Endothelial cell of umbilical vein (primary cell): ENCODE measurements at regions not wholly inside any gene's neighbourhood (a gene's known extent, or its start where the extent isn't known, plus 50 kb on each side); places are given as distances from the start of the nearest gene placed in this dataset.

Source experiments
- BruUV-seq: library from RNA; stranded (reverse); fragments of 400-500 nt; replicated peaks from 2 replicates; lab custom pipeline; 2021; lab: Mats Ljungman, UMichigan
- CTCF ChIA-PET: fragments of 300-600, 350-600 bp; sonication (Branson Sonifier 250); formaldehyde crosslinking; loops from one replicate; lab custom pipeline; 2021; ENCODE audit warnings: antibody characterized with exemption, inconsistent platforms; lab: Charles Lee
- POLR2A ChIA-PET: fragments of 300-600, 350-600 bp; sonication (Branson Sonifier 250); formaldehyde crosslinking; loops from one replicate; lab custom pipeline; 2021; ENCODE audit warnings: antibody characterized with exemption, inconsistent platforms; lab: Charles Lee
- DNase-seq: peaks from one replicate; pipeline ENCODE4 v3.0.0-alpha.2; 2011; ENCODE audit warnings: low read depth, low spot score
- FAIRE-seq: peaks from 2 replicates; lab custom pipeline; 2011; peaks lifted over from hg19 to GRCh38; lab: Jason Lieb, UNC
- H2AFZ ChIP-seq: 2 replicates; pipeline ENCODE4 v1.6.0; 2012; ENCODE audit warnings: low read depth, low read length, control low read depth, inconsistent platforms
- H3K27ac ChIP-seq: 2 replicates; pipeline ENCODE4 v1.5.1; 2011; ENCODE audit warnings: low read depth, mild to moderate bottlenecking, control low read depth, low read length, moderate library complexity; ENCODE audit not compliant: insufficient read depth
- H3K27me3 ChIP-seq, 2 experiments: 2 replicates each; pipeline versions ENCODE4 v1.6.0 to v1.6.1; 2011; ENCODE audit warnings: low read length in 2 of 2, mixed read lengths in 1 of 2; ENCODE audit not compliant: control insufficient read depth in 2 of 2, insufficient read depth in 2 of 2
- H3K36me3 ChIP-seq, 2 experiments: 2 replicates in 1 of 2; 3 replicates in 1 of 2; pipeline ENCODE4 v1.5.1; 2011; ENCODE audit warnings: low read length in 2 of 2, mild to moderate bottlenecking in 1 of 2, moderate library complexity in 1 of 2; ENCODE audit not compliant: control insufficient read depth in 2 of 2, insufficient read depth in 2 of 2; ENCODE audit errors: extremely low read depth in 1 of 2
- H3K4me1 ChIP-seq: 3 replicates; pipeline ENCODE4 v1.5.1; 2011; ENCODE audit warnings: mild to moderate bottlenecking, low read length; ENCODE audit not compliant: control insufficient read depth, insufficient read depth; ENCODE audit errors: extremely low read depth
- H3K4me2 ChIP-seq: 2 replicates; pipeline ENCODE4 v1.6.1; 2011; ENCODE audit warnings: low read length, control low read depth, mixed read lengths; ENCODE audit not compliant: insufficient read depth
- H3K4me3 ChIP-seq, 3 experiments: fragments of 200-600 bp in 1 of 3; sonication (generic), shearing (Covaris generic) in 1 of 3; replicated peaks in 1 of 3; 2 replicates each; pipeline ENCODE4 v1.5.1; 2011 to 2016; ENCODE audit warnings: control low read depth in 3 of 3, low read length in 3 of 3, mild to moderate bottlenecking in 2 of 3, inconsistent platforms in 1 of 3, low read depth in 1 of 3, moderate library complexity in 1 of 3; ENCODE audit not compliant: insufficient read depth in 1 of 3
- H3K79me2 ChIP-seq: 2 replicates; pipeline ENCODE4 v1.6.0; 2012; ENCODE audit warnings: low read length, inconsistent platforms; ENCODE audit not compliant: control insufficient read depth, insufficient read depth
- H3K9ac ChIP-seq: replicated peaks from 2 replicates; pipeline ENCODE3; 2011; ENCODE audit warnings: low read length, control low read depth; ENCODE audit not compliant: insufficient read depth; ENCODE audit errors: extremely low read depth
- H3K9me1 ChIP-seq: replicated peaks from 3 replicates; pipeline ENCODE4 v1.6.0; 2011; ENCODE audit warnings: mild to moderate bottlenecking, low read length; ENCODE audit not compliant: control insufficient read depth, insufficient read depth; ENCODE audit errors: extremely low read depth
- H3K9me3 ChIP-seq: replicated peaks from 2 replicates; pipeline ENCODE4 v1.5.1; 2012; ENCODE audit warnings: low read length, inconsistent platforms; ENCODE audit not compliant: control insufficient read depth, insufficient read depth
- H4K20me1 ChIP-seq: replicated peaks from 2 replicates; pipeline ENCODE3; 2011; ENCODE audit warnings: mild to moderate bottlenecking, low read length; ENCODE audit not compliant: control insufficient read depth, insufficient read depth; ENCODE audit errors: extremely low read depth
- EZH2 ChIP-seq: IDR thresholded peaks from 2 replicates; pipeline ENCODE4 v1.6.1; 2012; ENCODE audit warnings: borderline replicate concordance, low read depth, mild to moderate bottlenecking, moderate library complexity, low read length, inconsistent platforms; ENCODE audit not compliant: severe bottlenecking
- FOS ChIP-seq: IDR thresholded peaks from 2 replicates; pipeline ENCODE4 v1.6.1; 2011; ENCODE audit warnings: mild to moderate bottlenecking, low read length, moderate library complexity, borderline replicate concordance; ENCODE audit not compliant: insufficient read depth
- GATA2 ChIP-seq: IDR thresholded peaks from 2 replicates; pipeline ENCODE4 v1.7.0; 2011; ENCODE audit warnings: low read depth, mild to moderate bottlenecking, moderate library complexity, mixed read lengths, low read length; ENCODE audit not compliant: insufficient read length, insufficient read depth
- JUN ChIP-seq: IDR thresholded peaks from 2 replicates; pipeline ENCODE4 v1.6.1; 2011; ENCODE audit warnings: borderline replicate concordance, low read depth; ENCODE audit not compliant: insufficient read length, insufficient read depth
- MAX ChIP-seq: IDR thresholded peaks from 2 replicates; pipeline ENCODE4 v1.6.1; 2011; ENCODE audit not compliant: insufficient read depth, insufficient read length
- MYC ChIP-seq: IDR thresholded peaks from one replicate; pipeline ENCODE4 v1.6.1; 2011; ENCODE audit warnings: mild to moderate bottlenecking, low read depth, low read length
- POLR2A ChIP-seq: IDR thresholded peaks from 2 replicates; pipeline ENCODE4 v1.6.1; 2012; ENCODE audit warnings: low read depth, mild to moderate bottlenecking, control low read depth, low read length
- POLR2AphosphoS5 ChIP-seq: IDR thresholded peaks from 2 replicates; pipeline ENCODE4 v1.6.1; 2012; ENCODE audit warnings: low read depth, mild to moderate bottlenecking, control low read depth, low read length, moderate library complexity; ENCODE audit not compliant: insufficient read depth
- dilution Hi-C: fragments of 300-500 bp; cut with MboI; formaldehyde crosslinking; loops from one replicate; pipeline ENCODE4 v1.15.0; 2019; ENCODE audit warnings: low sequenced_read_pairs; ENCODE audit not compliant: extremely low pct_ligation_motif_present
- intact Hi-C: fragments of 100-400 bp; cut with micrococcal nuclease; formaldehyde crosslinking; loops from one replicate; pipeline ENCODE4 v1.10.0; 2022
- TF ChIP-seq, protein P1 (sequence below), 2 donors: IDR thresholded peaks; 1 replicate in 1 of 2; 2 replicates in 1 of 2; pipeline ENCODE4 v1.5.1; 2011; ENCODE audit warnings: low read length in 2 of 2, mild to moderate bottlenecking in 2 of 2, moderate library complexity in 2 of 2, control low read depth in 1 of 2, inconsistent platforms in 1 of 2, low read depth in 1 of 2; ENCODE audit not compliant: insufficient read depth in 1 of 2; ENCODE audit errors: extremely low read depth in 1 of 2

GRCh38 chr14:48914921-48915320, 671.3 kb downstream of the RPS29 start:
- no peaks in the 10 kb centered on the region for H3K9me1 ChIP-seq
- no peak overlapping the region for H3K4me3 ChIP-seq
- ChIA-PET POLR2A (no interaction called here), CTCF (no interaction called here)
- H3K79me2 ChIP-seq: no peaks in the 10 kb centered on the region
- BruUV-seq: no TSS peak
- DNase-seq: no peak
- no peaks in the 10 kb centered on the region for H3K4me1 ChIP-seq
- TF ChIP-seq JUN (no peak), MYC (no peak), FOS (no peak), MAX (no peak), EZH2 (no peak), GATA2 (no peak), POLR2AphosphoS5 (no peak), POLR2A (no peak)
- TF ChIP-seq, protein P1, sequence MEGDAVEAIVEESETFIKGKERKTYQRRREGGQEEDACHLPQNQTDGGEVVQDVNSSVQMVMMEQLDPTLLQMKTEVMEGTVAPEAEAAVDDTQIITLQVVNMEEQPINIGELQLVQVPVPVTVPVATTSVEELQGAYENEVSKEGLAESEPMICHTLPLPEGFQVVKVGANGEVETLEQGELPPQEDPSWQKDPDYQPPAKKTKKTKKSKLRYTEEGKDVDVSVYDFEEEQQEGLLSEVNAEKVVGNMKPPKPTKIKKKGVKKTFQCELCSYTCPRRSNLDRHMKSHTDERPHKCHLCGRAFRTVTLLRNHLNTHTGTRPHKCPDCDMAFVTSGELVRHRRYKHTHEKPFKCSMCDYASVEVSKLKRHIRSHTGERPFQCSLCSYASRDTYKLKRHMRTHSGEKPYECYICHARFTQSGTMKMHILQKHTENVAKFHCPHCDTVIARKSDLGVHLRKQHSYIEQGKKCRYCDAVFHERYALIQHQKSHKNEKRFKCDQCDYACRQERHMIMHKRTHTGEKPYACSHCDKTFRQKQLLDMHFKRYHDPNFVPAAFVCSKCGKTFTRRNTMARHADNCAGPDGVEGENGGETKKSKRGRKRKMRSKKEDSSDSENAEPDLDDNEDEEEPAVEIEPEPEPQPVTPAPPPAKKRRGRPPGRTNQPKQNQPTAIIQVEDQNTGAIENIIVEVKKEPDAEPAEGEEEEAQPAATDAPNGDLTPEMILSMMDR (IDR thresholded peaks at IDR 0.05; ENCODE audit: extremely low read depth in 1 of 2, insufficient read depth in 1 of 2, low read depth in 1 of 2, low read length in 2 of 2): no peak
- H3K27ac ChIP-seq: no peak overlapping the region
- FAIRE-seq: no peak
- dilution Hi-C loops (no loop called here), intact Hi-C loops (no loop called here)
- no peaks in the 10 kb centered on the region for H3K36me3 ChIP-seq
- no peak overlapping the region for H2AFZ ChIP-seq
- H3K9ac ChIP-seq: no peak overlapping the region
- H3K9me3 ChIP-seq: peaks cover 2% of the 10 kb centered on the region
- no peaks in the 10 kb centered on the region for H4K20me1 ChIP-seq
- H3K27me3 ChIP-seq: no peaks in the 10 kb centered on the region
- no peak overlapping the region for H3K4me2 ChIP-seq
